Vagina (tissue), 2 donors: ENCODE measurements at regions not wholly inside any gene's neighbourhood (a gene's known extent, or its start where the extent isn't known, plus 50 kb on each side); places are given as distances from the start of the nearest gene placed in this dataset.
A peak's percentile ranks its signal among the peaks of the same experiment; 100 is the strongest.

ENCODE experiments used
- DNase-seq, 2 donors: peaks; one replicate each; pipeline ENCODE4 v3.0.0-alpha.2; 2017; ENCODE audit errors: extremely low spot score in 2 of 2
- H3K27ac ChIP-seq: fragments of 200-600 bp; sonication (generic); one replicate; pipeline ENCODE4 v1.5.1; 2019
- H3K27me3 ChIP-seq: fragments of 200-600 bp; sonication (generic); one replicate; pipeline ENCODE4 v1.5.1; 2019
- H3K36me3 ChIP-seq, 2 donors: fragments of 200-600 bp; sonication (generic); one replicate each; pipeline ENCODE4 v1.5.1; 2017 to 2019
- H3K4me1 ChIP-seq: fragments of 200-600 bp; sonication (generic); one replicate; pipeline ENCODE4 v1.5.1; 2019
- H3K4me3 ChIP-seq, 2 donors: fragments of 200-600 bp; sonication (generic); 1 replicate in 1 of 2; 2 replicates in 1 of 2; pipeline ENCODE4 v1.5.1; 2016 to 2019
- H3K9me3 ChIP-seq: fragments of 200-600 bp; sonication (generic); one replicate; pipeline ENCODE4 v1.5.1; 2019
- CTCF ChIP-seq, 3 experiments: fragments of 450-650 bp in 2 of 3; fragments of 200-600 bp in 1 of 3; sonication (generic) in 1 of 3; IDR thresholded peaks; one replicate each; pipeline ENCODE4 v1.5.1; 2017 to 2019; ENCODE audit warnings: antibody characterized with exemption in 3 of 3, mild to moderate bottlenecking in 2 of 3, moderate library complexity in 2 of 3
- POLR2A ChIP-seq, 2 donors: fragments of 450-650 bp; IDR thresholded peaks; one replicate each; pipeline ENCODE4 v1.6.1; 2017; ENCODE audit warnings: antibody characterized with exemption in 2 of 2, mild to moderate bottlenecking in 2 of 2, moderate library complexity in 2 of 2
- POLR2AphosphoS5 ChIP-seq, 2 donors: sonication (generic); formaldehyde crosslinking; IDR thresholded peaks; one replicate each; pipeline ENCODE4 v1.9.0; 2017; ENCODE audit warnings: antibody characterized with exemption in 2 of 2, mild to moderate bottlenecking in 2 of 2, low read depth in 1 of 2; ENCODE audit not compliant: insufficient read depth in 1 of 2
- intact Hi-C: fragments of 100-400 bp; cut with DNase I; formaldehyde crosslinking; loops from one replicate; pipeline ENCODE4 v1.15.1; 2023

- intact Hi-C loops = no loop called here
These were observed 926.5 kb upstream of the ACVR2A start for GRCh38 chr2:146918280-146918679.

GRCh38 chr2:146917431-146918042, 927.3 kb upstream of the ACVR2A start:
- Histone ChIP-seq H3K4me3 (no peak overlapping the region), H3K27me3 (no peaks in the 10 kb centered on the region), H3K27ac (peak overlapping the region; percentile 28), H3K36me3 (no peaks in the 10 kb centered on the region), H3K9me3 (no peaks in the 10 kb centered on the region), H3K4me1 (peaks cover 16% of the 10 kb centered on the region)
- peak in 1 of 2 donors; percentile 2 for TF ChIP-seq POLR2AphosphoS5 (IDR thresholded peaks at IDR 0.05; ENCODE audit: insufficient read depth in 1 of 2, low read depth in 1 of 2)
- TF ChIP-seq CTCF (IDR thresholded peaks at IDR 0.05) = no peak
- TF ChIP-seq POLR2A (IDR thresholded peaks at IDR 0.05) = no peak
- DNase-seq = no peak
- intact Hi-C loops = no loop called here

More at GRCh38 chr2:146918280-146918679, 926.5 kb upstream of the ACVR2A start:
- TF ChIP-seq CTCF (IDR thresholded peaks at IDR 0.05) (no peak), POLR2A (IDR thresholded peaks at IDR 0.05) (no peak)
- H3K9me3 ChIP-seq = no peaks in the 10 kb centered on the region
- peaks cover 16% of the 10 kb centered on the region for H3K4me1 ChIP-seq
- H3K27me3 ChIP-seq = no peaks in the 10 kb centered on the region
- H3K4me3 ChIP-seq = no peak overlapping the region
- H3K36me3 ChIP-seq = no peaks in the 10 kb centered on the region
- H3K27ac ChIP-seq = no peak overlapping the region
- DNase-seq = no peak

DNA sequence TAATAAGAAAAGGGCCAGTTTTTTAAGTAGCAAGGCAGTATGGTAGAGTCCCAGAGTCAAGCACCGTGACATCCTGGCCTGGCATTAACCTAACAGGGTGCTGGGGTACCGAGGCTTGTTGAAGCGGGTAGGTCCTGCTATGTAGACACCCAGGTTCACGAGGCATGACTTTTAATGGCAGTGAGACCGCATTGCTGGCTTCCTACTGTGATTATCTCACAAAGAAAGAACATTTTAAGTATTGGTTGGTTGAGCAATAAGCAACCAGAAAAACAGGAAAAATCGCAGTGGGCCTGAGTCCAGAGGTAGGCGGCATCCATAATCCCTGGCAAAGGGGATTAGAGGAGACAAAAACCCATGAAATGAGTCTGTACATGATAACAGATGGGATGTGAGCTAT, 927.9 kb upstream of the ACVR2A start:
- intact Hi-C loops = no loop called here
- DNase-seq = no peak
- Histone ChIP-seq H3K4me1 (peaks cover 16% of the 10 kb centered on the region), H3K27me3 (no peaks in the 10 kb centered on the region), H3K27ac (no peak overlapping the region), H3K36me3 (no peaks in the 10 kb centered on the region), H3K4me3 (no peak overlapping the region), H3K9me3 (no peaks in the 10 kb centered on the region)
- TF ChIP-seq POLR2AphosphoS5 (IDR thresholded peaks at IDR 0.05; ENCODE audit: insufficient read depth in 1 of 2, low read depth in 1 of 2) (peak in 1 of 2 donors; percentile 5), POLR2A (IDR thresholded peaks at IDR 0.05) (no peak)

DNA sequence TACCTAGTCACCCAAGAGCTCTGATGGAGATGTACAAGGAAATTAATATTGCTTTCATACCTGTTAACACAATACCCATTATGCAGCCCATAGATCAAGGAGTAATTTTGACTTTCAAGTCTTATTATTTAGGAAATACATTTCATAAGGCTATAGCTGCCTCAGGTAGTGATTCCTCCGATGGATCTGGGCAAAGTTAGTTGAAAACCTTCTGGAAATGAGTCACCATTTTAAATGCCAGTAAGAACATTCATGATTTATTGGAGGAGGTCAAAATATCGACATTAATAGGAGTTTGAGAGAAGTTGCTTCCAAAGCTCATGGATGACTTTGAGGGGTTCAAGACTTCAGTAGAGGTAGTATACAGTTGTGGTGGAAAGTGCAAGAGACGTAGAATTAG, 931.4 kb upstream of the ACVR2A start:
- Histone ChIP-seq H3K4me1 (peaks cover 16% of the 10 kb centered on the region), H3K27me3 (no peaks in the 10 kb centered on the region), H3K36me3 (no peaks in the 10 kb centered on the region), H3K27ac (no peak overlapping the region), H3K9me3 (no peaks in the 10 kb centered on the region), H3K4me3 (no peak overlapping the region)
- DNase-seq = no peak
- no peak for TF ChIP-seq CTCF (IDR thresholded peaks at IDR 0.05)
- TF ChIP-seq POLR2AphosphoS5 (IDR thresholded peaks at IDR 0.05; ENCODE audit: insufficient read depth in 1 of 2, low read depth in 1 of 2) = no peak
- intact Hi-C loops = no loop called here

- TF ChIP-seq POLR2AphosphoS5 (IDR thresholded peaks at IDR 0.05; ENCODE audit: insufficient read depth in 1 of 2, low read depth in 1 of 2) = no peak
- no peak for TF ChIP-seq CTCF (IDR thresholded peaks at IDR 0.05)
- TF ChIP-seq POLR2A (IDR thresholded peaks at IDR 0.05) = no peak
- intact Hi-C loops = no loop called here
- Histone ChIP-seq H3K36me3 (no peaks in the 10 kb centered on the region), H3K4me3 (no peak overlapping the region), H3K27ac (no peak overlapping the region), H3K4me1 (peaks cover 11% of the 10 kb centered on the region), H3K27me3 (no peaks in the 10 kb centered on the region), H3K9me3 (no peaks in the 10 kb centered on the region)
- no peak for DNase-seq
These were observed 932.3 kb upstream of the ACVR2A start for GRCh38 chr2:146912536-146912935.
